BLaER1 (cell line): ENCODE measurements at regions not wholly inside any gene's neighbourhood (a gene's known extent, or its start where the extent isn't known, plus 50 kb on each side); places are given as distances from the start of the nearest gene placed in this dataset.

Experiments used
- H3K27ac ChIP-seq: shearing (Covaris generic); formaldehyde crosslinking; 2 replicates; pipeline ENCODE4 v1.8.1; 2022
- H3K27me3 ChIP-seq: shearing (Covaris generic); formaldehyde crosslinking; 2 replicates; pipeline ENCODE4 v1.8.1; 2022
- H3K36me3 ChIP-seq: shearing (Covaris generic); formaldehyde crosslinking; 2 replicates; pipeline ENCODE4 v1.8.1; 2022
- H3K4me1 ChIP-seq: shearing (Covaris generic); formaldehyde crosslinking; 2 replicates; pipeline ENCODE4 v1.8.1; 2022
- H3K4me2 ChIP-seq: shearing (Covaris generic); formaldehyde crosslinking; 2 replicates; pipeline ENCODE4 v1.8.1; 2022
- H3K4me3 ChIP-seq: shearing (Covaris generic); formaldehyde crosslinking; 2 replicates; pipeline ENCODE4 v1.8.1; 2022
- H3K9ac ChIP-seq: shearing (Covaris generic); formaldehyde crosslinking; 2 replicates; pipeline ENCODE4 v1.8.1; 2022
- H3K9me3 ChIP-seq: shearing (Covaris generic); formaldehyde crosslinking; 2 replicates; pipeline ENCODE4 v1.8.1; 2022
- H4K20me1 ChIP-seq: shearing (Covaris generic); formaldehyde crosslinking; 2 replicates; pipeline ENCODE4 v1.8.1; 2022
- Cebpa-rat ChIP-seq: shearing (Covaris generic); IDR thresholded peaks from 2 replicates; pipeline ENCODE4 v1.8.1; 2022

DNA sequence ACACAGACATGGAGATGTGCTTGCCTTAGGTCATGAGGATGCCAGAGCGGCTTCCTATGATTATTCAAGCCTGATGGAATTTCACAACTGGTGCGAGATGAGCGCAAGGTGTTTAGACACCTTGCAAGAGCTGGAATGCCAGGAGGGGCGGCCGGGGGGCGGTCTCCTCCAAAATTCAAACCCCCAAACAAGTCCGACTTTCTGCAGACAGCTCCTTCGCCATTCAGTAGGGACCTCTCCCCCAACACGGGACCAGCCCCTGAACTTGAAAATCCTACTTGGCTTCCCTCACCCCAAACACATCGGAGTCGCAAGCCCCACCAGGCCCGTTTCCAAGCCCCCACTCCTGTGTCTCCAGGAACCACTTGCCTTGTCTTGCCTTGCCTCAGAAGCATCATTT is 64.8 kb upstream of the ID2 start:
- no peak overlapping the region for H3K9ac ChIP-seq
- no peaks in the 10 kb centered on the region for H3K4me1 ChIP-seq
- H3K4me3 ChIP-seq, result no peak overlapping the region
- H3K36me3 ChIP-seq, result no peaks in the 10 kb centered on the region
- no peaks in the 10 kb centered on the region for H4K20me1 ChIP-seq
- H3K4me2 ChIP-seq, result no peak overlapping the region
- H3K9me3 ChIP-seq, result no peaks in the 10 kb centered on the region
- H3K27ac ChIP-seq, result no peak overlapping the region
- H3K27me3 ChIP-seq, result no peaks in the 10 kb centered on the region
- TF ChIP-seq Cebpa-rat, result no peak

DNA sequence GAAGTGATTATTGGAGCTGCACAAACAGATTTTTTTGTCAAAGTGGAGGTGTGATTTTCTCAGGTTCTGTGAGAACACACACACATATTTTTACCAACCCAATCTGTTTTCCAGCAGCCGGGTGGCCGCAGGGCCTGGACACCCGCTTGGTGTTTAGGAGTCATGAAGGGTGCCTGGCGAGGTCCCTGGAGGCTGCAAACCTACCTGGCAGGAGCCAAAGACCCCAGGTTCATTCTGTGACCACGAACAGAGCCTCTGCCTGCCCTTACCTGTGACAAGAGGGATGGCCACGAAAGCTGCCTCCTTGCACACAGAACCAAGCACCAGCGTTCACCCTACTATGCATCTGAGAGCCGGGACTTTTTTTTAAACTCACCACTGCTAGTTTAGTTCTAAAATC is 64.3 kb upstream of the ID2 start:
- no peaks in the 10 kb centered on the region for H3K27me3 ChIP-seq

DNA sequence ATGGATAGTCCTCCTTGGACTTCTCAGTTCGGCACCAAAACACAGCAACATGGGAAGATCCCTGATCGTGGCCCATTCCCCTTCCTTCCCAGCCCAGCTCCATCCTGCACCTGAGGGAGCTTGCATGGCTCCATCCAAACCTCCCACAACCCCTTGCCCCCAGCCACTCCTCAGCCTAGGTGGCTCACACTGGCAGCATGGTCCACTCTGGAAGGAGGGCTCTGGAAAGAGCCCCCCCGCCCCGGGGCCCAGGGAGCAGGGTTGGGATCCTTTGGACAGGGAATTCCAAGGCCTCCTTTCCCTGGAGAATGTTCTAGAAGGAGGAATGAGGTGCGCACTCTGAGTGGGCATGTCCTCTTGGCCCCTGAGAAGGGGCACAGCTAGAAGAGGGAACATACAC is 62.8 kb upstream of the ID2 start:
- Histone ChIP-seq H4K20me1 (no peaks in the 10 kb centered on the region), H3K9me3 (no peaks in the 10 kb centered on the region), H3K4me1 (0 out of 2 replicates have a peak, but pooled peaks cover 4% of the 10 kb centered on the region), H3K27me3 (no peaks in the 10 kb centered on the region), H3K36me3 (no peaks in the 10 kb centered on the region), H3K9ac (no peak overlapping the region), H3K4me3 (no peak overlapping the region), H3K27ac (no peak overlapping the region), H3K4me2 (no peak overlapping the region)
- no peak for TF ChIP-seq Cebpa-rat

More for the DNA sequence above, 64.3 kb upstream of the ID2 start:
- no peak overlapping the region for H3K27ac ChIP-seq
- H4K20me1 ChIP-seq, result no peaks in the 10 kb centered on the region
- no peak overlapping the region for H3K9ac ChIP-seq
- H3K9me3 ChIP-seq, result no peaks in the 10 kb centered on the region
- no peaks in the 10 kb centered on the region for H3K36me3 ChIP-seq
- H3K4me3 ChIP-seq, result no peak overlapping the region
- no peak overlapping the region for H3K4me2 ChIP-seq
- no peaks in the 10 kb centered on the region for H3K4me1 ChIP-seq
- TF ChIP-seq Cebpa-rat, result no peak

DNA sequence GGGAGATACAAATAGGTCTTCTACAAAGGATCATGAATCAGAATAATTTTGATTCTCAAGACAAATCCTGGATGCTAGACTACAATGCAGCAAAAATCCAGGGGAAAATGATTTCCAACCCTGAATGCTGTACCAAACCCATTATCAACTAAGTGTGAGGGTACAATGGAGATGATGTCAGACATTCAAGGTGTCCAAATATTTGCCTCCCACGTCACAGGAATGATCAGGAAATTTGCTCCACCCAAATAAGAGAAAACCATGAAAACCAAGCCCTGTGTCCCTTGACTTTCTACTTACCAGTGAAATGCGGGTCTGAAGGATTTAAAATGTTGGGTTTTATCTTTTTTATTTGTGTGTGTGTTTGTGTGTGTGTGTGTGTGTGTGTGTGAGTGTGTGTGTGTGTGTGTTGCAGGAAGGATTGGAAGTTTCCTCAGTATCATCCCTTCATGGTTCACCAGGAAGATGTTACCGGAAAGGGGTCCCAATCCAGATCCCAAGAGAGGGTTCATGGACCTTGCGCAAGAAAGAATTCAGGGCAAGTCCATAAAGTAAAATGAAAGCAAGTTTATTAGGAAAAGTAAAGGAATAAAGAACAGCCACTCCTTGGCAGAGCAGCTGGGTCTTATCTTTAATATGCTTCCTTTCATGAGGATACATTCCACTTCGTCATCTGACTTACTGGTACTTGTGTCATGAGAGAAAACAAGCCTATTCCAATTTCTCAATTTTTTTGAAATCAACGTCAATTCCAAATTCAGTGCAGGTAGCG is 61.1 kb upstream of the ID2 start:
- Histone ChIP-seq H3K4me3 (no peak overlapping the region), H4K20me1 (no peaks in the 10 kb centered on the region), H3K36me3 (no peaks in the 10 kb centered on the region), H3K4me1 (0 out of 2 replicates have a peak, but pooled peaks cover 5% of the 10 kb centered on the region), H3K27me3 (no peaks in the 10 kb centered on the region), H3K27ac (no peak overlapping the region), H3K9ac (no peak overlapping the region), H3K9me3 (no peaks in the 10 kb centered on the region), H3K4me2 (no peak overlapping the region)
- TF ChIP-seq Cebpa-rat, result no peak

DNA sequence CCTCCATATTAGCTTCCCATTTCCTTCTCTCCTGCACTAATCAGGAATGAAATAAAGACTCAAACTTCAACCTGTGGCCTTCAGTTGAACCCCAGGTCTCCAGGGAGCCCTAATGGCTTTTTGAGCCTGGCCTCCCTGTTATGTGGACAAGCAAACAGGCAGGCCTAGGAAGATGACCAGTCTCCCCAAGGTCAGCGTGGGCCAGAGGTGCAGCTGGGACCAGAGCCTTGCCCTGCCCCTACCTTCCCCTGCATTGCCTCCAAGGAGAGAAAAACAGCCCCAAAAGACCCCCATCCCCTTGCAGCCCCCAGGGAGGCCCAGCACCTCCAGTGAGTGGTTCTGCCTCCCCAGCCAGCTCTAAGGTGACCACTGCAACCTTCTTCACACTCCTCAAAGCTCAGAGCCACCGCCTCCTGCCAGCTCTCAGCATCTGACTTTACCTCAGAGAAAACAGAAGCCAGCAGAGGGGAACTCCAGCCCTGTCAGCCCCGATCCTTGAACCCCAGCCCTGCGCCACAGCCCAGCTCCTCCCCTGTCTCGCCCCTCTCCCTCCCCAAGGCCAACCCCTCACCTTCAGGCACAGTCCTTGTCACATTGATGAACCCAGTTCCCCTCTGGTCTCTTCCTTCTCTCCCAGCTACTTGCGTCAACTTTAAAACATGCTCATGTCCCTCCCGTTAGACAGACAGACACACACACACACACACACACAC is 59.5 kb upstream of the ID2 start:
- no peak for TF ChIP-seq Cebpa-rat
- no peaks in the 10 kb centered on the region for H3K27me3 ChIP-seq
- no peaks in the 10 kb centered on the region for H3K36me3 ChIP-seq
- no peak overlapping the region for H3K9ac ChIP-seq
- no peak overlapping the region for H3K4me2 ChIP-seq
- no peak overlapping the region for H3K4me3 ChIP-seq
- H4K20me1 ChIP-seq, result no peaks in the 10 kb centered on the region
- H3K9me3 ChIP-seq, result no peaks in the 10 kb centered on the region
- H3K27ac ChIP-seq, result no peak overlapping the region
- H3K4me1 ChIP-seq, result peaks cover 8% of the 10 kb centered on the region

DNA sequence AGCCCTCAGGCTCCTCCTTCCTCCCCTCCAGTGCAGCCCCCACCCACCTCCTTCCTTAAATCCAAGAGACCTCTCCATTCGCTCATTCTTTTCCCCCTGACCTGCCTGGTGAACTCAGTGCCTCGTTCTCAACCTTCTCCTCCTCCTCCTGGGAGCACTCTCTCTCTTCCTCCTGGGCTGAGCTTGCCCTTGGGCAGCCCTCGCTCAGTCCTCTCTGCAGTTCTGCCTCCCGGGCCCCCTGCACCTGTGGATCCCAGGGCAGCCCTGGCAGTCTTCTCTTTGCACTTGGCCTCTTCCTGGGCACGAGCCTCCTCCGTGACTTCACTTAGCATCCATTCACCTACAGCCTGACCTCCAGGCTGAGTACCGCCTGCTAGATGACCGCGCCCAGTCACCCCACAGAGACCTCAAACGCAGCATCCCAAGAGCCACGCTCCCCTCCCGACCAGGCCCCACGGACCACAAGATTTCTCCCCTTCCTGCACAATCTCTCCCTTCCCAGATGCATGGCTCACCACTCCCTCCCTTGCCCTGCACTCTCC is 58.9 kb upstream of the ID2 start:
- Histone ChIP-seq H3K36me3 (no peaks in the 10 kb centered on the region), H3K4me1 (peaks cover 15% of the 10 kb centered on the region), H3K27me3 (no peaks in the 10 kb centered on the region), H3K4me3 (no peak overlapping the region), H3K9ac (no peak overlapping the region), H3K9me3 (no peaks in the 10 kb centered on the region), H4K20me1 (no peaks in the 10 kb centered on the region), H3K27ac (no peak overlapping the region), H3K4me2 (no peak overlapping the region)
- no peak for TF ChIP-seq Cebpa-rat

DNA sequence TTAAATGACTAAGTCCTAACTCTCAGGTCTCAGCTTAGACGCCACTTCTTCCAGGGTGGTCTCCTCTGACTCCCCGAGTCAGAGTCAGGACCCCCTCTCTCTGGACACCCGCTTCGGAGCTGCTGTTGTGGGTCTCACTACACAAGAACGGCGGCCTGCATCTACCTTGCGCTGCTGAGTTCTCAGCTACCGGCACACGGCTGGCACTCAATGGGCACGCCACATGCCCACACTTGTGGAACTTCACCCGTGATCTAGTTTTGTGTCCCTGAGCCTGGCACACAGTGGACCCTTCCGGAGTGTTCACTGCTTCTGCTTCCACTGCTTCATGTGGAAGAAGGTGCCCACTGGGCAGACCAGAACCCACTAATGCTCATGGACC is 58.3 kb upstream of the ID2 start:
- no peak overlapping the region for H3K9ac ChIP-seq
- no peaks in the 10 kb centered on the region for H3K9me3 ChIP-seq
- no peaks in the 10 kb centered on the region for H4K20me1 ChIP-seq
- H3K4me3 ChIP-seq, result no peak overlapping the region
- H3K4me1 ChIP-seq, result peaks cover 20% of the 10 kb centered on the region
- H3K27me3 ChIP-seq, result no peaks in the 10 kb centered on the region
- no peak overlapping the region for H3K27ac ChIP-seq
- no peak overlapping the region for H3K4me2 ChIP-seq
- H3K36me3 ChIP-seq, result no peaks in the 10 kb centered on the region
- TF ChIP-seq Cebpa-rat, result no peak

DNA sequence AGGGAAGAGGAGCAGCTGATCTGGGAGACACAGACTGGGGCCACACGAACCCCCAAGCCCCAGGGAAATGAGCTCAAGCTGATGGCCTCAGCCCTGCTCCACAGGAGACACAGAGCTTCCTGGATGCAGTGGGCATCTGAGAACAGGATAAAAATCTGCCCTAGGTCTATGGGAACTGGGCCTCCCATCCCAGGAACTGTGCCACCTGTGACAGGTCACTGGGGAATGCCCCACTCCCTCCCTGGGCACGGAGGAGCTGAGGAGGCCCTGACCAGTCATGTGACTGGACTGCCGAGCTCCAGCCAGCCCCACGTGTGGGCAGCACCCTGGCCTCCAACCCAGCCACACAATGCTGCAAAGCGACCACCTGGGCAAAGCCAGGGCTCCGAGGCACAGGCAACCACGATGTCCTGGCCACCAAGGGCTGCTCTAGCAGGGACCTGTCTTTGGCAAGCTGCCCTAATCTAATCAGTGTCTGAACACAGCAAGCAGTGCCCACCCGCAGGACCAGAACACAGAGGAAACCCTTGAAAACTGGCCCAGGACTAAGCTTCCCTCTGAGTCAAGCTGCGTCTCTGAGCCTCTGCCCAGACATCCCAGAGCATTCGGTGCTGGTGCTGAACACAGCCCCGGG is 57.8 kb upstream of the ID2 start:
- Histone ChIP-seq H3K4me3 (no peak overlapping the region), H3K9me3 (no peaks in the 10 kb centered on the region), H3K36me3 (no peaks in the 10 kb centered on the region), H3K27me3 (no peaks in the 10 kb centered on the region), H3K4me2 (no peak overlapping the region), H3K27ac (no peak overlapping the region), H3K4me1 (peaks cover 25% of the 10 kb centered on the region), H3K9ac (no peak overlapping the region), H4K20me1 (no peaks in the 10 kb centered on the region)
- TF ChIP-seq Cebpa-rat, result no peak

DNA sequence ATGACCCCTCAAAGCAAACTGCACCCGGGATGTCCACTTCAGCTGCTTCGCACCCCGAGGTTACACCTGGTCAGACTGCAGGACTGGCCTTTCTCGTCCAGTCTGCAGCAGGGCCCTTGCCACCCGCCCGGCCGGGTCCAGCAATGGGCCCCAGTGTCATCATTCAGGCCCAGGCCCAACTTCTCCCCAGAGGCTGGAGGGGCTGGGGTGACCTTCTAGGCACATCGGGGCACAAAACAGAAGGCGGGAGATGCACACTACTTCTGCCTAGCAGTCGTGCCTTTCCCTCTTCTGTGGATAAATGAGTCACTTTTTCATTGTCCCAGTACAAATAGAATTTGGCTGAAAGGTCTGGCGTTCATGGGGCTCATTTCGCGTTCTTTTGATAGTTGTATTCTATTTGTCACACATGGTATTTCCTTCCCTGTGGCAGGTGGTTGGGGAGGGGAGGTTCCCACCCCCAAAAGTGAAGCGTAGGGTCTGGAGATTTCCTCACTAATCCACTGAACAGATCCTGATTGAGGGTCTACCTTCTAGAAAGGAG is 56.9 kb upstream of the ID2 start:
- H4K20me1 ChIP-seq, result no peaks in the 10 kb centered on the region
- no peak overlapping the region for H3K9ac ChIP-seq
- no peaks in the 10 kb centered on the region for H3K27me3 ChIP-seq
- H3K4me1 ChIP-seq, result peaks cover 33% of the 10 kb centered on the region
- no peaks in the 10 kb centered on the region for H3K36me3 ChIP-seq
- no peak overlapping the region for H3K27ac ChIP-seq
- no peaks in the 10 kb centered on the region for H3K9me3 ChIP-seq
- no peak overlapping the region for H3K4me2 ChIP-seq
- no peak overlapping the region for H3K4me3 ChIP-seq
- TF ChIP-seq Cebpa-rat, result no peak
